OCI-LY3 (cell line): ENCODE measurements at regions not wholly inside any gene's neighbourhood (a gene's known extent, or its start where the extent isn't known, plus 50 kb on each side); places are given as distances from the start of the nearest gene placed in this dataset.

ENCODE experiments used
- H2AFZ ChIP-seq: fragments of 200-600, 300-600 bp; shearing (Covaris generic); 2 replicates; pipeline ENCODE4 v1.6.0; 2014; ENCODE audit warnings: antibody characterized with exemption, low read depth, low read length
- H3K27ac ChIP-seq: fragments of 200-600, 300-600 bp; sonication (generic); 2 replicates; pipeline ENCODE4 v1.5.1; 2014; ENCODE audit warnings: mild to moderate bottlenecking, low read length, moderate library complexity, mixed read lengths
- H3K27me3 ChIP-seq: fragments of 200-600, 300-600 bp; sonication (generic); 2 replicates; pipeline ENCODE4 v1.6.1; 2014; ENCODE audit warnings: low read depth, low read length, mixed read lengths
- H3K36me3 ChIP-seq: fragments of 200-600, 300-600 bp; sonication (generic); replicated peaks from 2 replicates; pipeline ENCODE3; 2014; ENCODE audit warnings: low read depth, low read length, mixed read lengths
- H3K4me1 ChIP-seq: fragments of 300-600, 200-600 bp; sonication (generic); 2 replicates; pipeline ENCODE4 v1.6.1; 2014; ENCODE audit warnings: low read length, mixed read lengths
- H3K4me2 ChIP-seq: fragments of 200-600, 300-600 bp; sonication (generic); 2 replicates; pipeline ENCODE4 v1.6.1; 2014; ENCODE audit warnings: low read length, mixed read lengths
- H3K4me3 ChIP-seq: fragments of 300-600, 200-600 bp; sonication (generic); 2 replicates; pipeline ENCODE4 v1.5.1; 2014; ENCODE audit warnings: antibody characterized with exemption, mild to moderate bottlenecking, low read length, moderate library complexity
- H3K79me2 ChIP-seq: fragments of 300-600, 200-600 bp; shearing (Covaris generic); 2 replicates; pipeline ENCODE4 v1.6.1; 2014; ENCODE audit warnings: mild to moderate bottlenecking, low read length, mixed read lengths
- H3K9ac ChIP-seq: fragments of 300-600, 200-600 bp; shearing (Covaris generic); 2 replicates; pipeline ENCODE4 v1.6.0; 2014; ENCODE audit warnings: mild to moderate bottlenecking, low read length, moderate library complexity
- H3K9me3 ChIP-seq: fragments of 200-600, 300-600 bp; shearing (Covaris generic); 2 replicates; pipeline ENCODE4 v1.6.1; 2014; ENCODE audit warnings: low read length, mixed read lengths; ENCODE audit not compliant: insufficient read depth
- H4K20me1 ChIP-seq: fragments of 200-600, 300-600 bp; sonication (generic); 2 replicates; pipeline ENCODE4 v1.6.1; 2016; ENCODE audit warnings: low read length, mixed read lengths; ENCODE audit not compliant: insufficient read depth
- EZH2phosphoT487 ChIP-seq: fragments of 200-600 bp; shearing (Covaris generic); IDR thresholded peaks from 2 replicates; pipeline ENCODE4 v1.6.1; 2018; ENCODE audit warnings: antibody characterized with exemption, mixed run types, low read depth
- TF ChIP-seq, protein P1 (sequence below): fragments of 200-600, 300-600 bp; sonication (generic); IDR thresholded peaks from 2 replicates; pipeline ENCODE4 v1.5.1; 2014; ENCODE audit warnings: antibody characterized with exemption, low read length, low read depth

DNA sequence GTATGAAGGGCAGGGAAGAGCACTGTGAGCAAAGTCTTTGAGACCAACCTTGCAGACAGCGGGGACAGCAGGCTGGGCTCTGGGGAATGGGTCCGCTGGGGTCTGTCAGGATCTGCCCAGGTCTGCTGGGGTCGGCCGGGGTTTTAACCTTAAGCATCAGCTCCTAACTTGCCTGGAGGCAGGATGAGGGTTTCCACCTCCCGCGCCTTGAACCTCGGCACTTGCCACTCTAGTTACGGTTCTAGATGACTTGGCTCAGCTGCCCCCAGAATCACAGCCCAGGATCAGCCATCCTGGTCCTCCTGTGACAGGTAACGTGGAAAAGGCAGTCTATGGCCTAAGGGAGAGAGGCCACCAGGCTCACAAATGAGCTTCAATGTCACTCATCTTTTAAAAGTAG, 50.4 kb upstream of the CACUL1 start:
- TF ChIP-seq, protein P1, sequence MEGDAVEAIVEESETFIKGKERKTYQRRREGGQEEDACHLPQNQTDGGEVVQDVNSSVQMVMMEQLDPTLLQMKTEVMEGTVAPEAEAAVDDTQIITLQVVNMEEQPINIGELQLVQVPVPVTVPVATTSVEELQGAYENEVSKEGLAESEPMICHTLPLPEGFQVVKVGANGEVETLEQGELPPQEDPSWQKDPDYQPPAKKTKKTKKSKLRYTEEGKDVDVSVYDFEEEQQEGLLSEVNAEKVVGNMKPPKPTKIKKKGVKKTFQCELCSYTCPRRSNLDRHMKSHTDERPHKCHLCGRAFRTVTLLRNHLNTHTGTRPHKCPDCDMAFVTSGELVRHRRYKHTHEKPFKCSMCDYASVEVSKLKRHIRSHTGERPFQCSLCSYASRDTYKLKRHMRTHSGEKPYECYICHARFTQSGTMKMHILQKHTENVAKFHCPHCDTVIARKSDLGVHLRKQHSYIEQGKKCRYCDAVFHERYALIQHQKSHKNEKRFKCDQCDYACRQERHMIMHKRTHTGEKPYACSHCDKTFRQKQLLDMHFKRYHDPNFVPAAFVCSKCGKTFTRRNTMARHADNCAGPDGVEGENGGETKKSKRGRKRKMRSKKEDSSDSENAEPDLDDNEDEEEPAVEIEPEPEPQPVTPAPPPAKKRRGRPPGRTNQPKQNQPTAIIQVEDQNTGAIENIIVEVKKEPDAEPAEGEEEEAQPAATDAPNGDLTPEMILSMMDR, result no peak
- no peak for TF ChIP-seq EZH2phosphoT487
- no peaks in the 10 kb centered on the region for H3K4me1 ChIP-seq
- H3K4me2 ChIP-seq, result no peak overlapping the region

GRCh38 chr10:118807512-118808305, 52.9 kb upstream of the CACUL1 start:
- H3K4me2 ChIP-seq, result no peak overlapping the region
- no peak overlapping the region for H2AFZ ChIP-seq
- no peaks in the 10 kb centered on the region for H3K79me2 ChIP-seq
- no peak overlapping the region for H3K9ac ChIP-seq
- H3K4me3 ChIP-seq, result no peak overlapping the region
- no peaks in the 10 kb centered on the region for H3K4me1 ChIP-seq
- H3K9me3 ChIP-seq, result no peaks in the 10 kb centered on the region
- no peaks in the 10 kb centered on the region for H4K20me1 ChIP-seq
- no peak overlapping the region for H3K27ac ChIP-seq
- no peaks in the 10 kb centered on the region for H3K27me3 ChIP-seq
- TF ChIP-seq, protein P1, result no peak
- no peak for TF ChIP-seq EZH2phosphoT487
- H3K36me3 ChIP-seq, result no peaks in the 10 kb centered on the region

More for the DNA sequence above, 50.4 kb upstream of the CACUL1 start:
- no peak overlapping the region for H3K27ac ChIP-seq
- no peak overlapping the region for H2AFZ ChIP-seq
- no peaks in the 10 kb centered on the region for H3K9me3 ChIP-seq
- no peak overlapping the region for H3K9ac ChIP-seq
- peaks cover 7% of the 10 kb centered on the region; the same call in 1 of the 2 replicates for H3K27me3 ChIP-seq
- no peaks in the 10 kb centered on the region for H3K79me2 ChIP-seq
- no peaks in the 10 kb centered on the region for H4K20me1 ChIP-seq
- H3K36me3 ChIP-seq, result no peaks in the 10 kb centered on the region
- H3K4me3 ChIP-seq, result no peak overlapping the region

DNA sequence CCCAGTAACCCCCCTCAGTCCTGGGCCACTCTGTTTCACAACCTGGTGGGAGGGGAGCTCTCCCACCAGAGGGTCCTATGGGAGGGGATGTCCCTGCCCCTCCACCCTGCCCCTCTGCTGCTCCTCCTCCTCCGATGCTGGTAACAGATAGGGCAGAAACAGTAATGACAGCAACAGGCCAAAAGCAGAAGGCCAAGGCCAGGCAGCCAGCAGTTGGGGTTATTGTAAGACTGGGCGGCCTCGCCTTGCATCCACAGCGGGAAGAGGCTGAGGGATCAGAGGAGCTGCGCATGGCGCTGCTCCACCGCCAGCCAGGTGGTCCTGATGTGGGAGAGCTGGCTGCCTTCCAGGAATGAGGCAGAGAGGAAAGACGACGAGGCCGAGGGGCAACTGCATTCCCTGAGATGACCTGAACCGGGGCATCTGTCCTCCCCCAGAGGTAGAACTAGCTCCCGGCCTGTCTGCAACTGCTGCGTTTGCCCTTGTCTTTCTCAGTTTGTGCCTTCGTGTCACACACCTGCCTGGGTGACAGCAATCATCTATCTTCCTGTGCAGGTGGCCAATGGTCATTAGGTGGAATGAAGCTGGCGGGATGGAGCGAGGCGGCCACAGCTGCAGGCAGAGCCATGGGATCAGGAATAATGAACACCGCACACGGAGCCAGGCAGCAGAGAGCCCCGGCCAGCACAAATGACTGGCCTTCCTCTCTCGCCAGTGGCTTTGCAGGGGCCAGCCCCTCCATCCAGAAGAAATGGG, 54.0 kb upstream of the CACUL1 start:
- H3K4me3 ChIP-seq, result no peak overlapping the region
- H3K4me2 ChIP-seq, result no peak overlapping the region
- TF ChIP-seq, protein P1, result no peak
- no peak for TF ChIP-seq EZH2phosphoT487
- H3K9me3 ChIP-seq, result no peaks in the 10 kb centered on the region
- no peaks in the 10 kb centered on the region for H3K4me1 ChIP-seq
- H3K27ac ChIP-seq, result no peak overlapping the region
- H3K79me2 ChIP-seq, result no peaks in the 10 kb centered on the region
- no peak overlapping the region for H2AFZ ChIP-seq
- H3K9ac ChIP-seq, result no peak overlapping the region
- no peaks in the 10 kb centered on the region for H3K27me3 ChIP-seq
- H4K20me1 ChIP-seq, result no peaks in the 10 kb centered on the region
- H3K36me3 ChIP-seq, result no peaks in the 10 kb centered on the region
